H1 (cell line): ENCODE measurements at regions not wholly inside any gene's neighbourhood (a gene's known extent, or its start where the extent isn't known, plus 50 kb on each side); places are given as distances from the start of the nearest gene placed in this dataset.

ENCODE experiments used
- CBX5 ChIP-seq: fragments of 300-800, 300-1000 bp; sonication (generic); IDR thresholded peaks from 2 replicates; pipeline ENCODE4 v1.7.1; 2016; ENCODE audit warnings: antibody characterized with exemption, low read length, low read depth
- GABPA ChIP-seq: IDR thresholded peaks from 2 replicates; pipeline ENCODE4 v1.6.1; 2011; ENCODE audit warnings: mild to moderate bottlenecking, low read length, moderate library complexity, borderline replicate concordance; ENCODE audit not compliant: insufficient read depth
- GTF2F1 ChIP-seq: IDR thresholded peaks from 2 replicates; pipeline ENCODE4 v1.6.1; 2012; ENCODE audit warnings: low read depth, low read length, improper control_type of control experiment, borderline replicate concordance
- RXRA ChIP-seq: IDR thresholded peaks from 2 replicates; pipeline ENCODE4 v1.6.1; 2011; ENCODE audit warnings: low read depth, mild to moderate bottlenecking, low read length, moderate library complexity; ENCODE audit not compliant: insufficient read depth

GRCh38 chr7:153607354-153607753, 444.8 kb upstream of the DPP6 start (continued):
- TF ChIP-seq RXRA = no peak
- TF ChIP-seq CBX5 = no peak
- no peak for TF ChIP-seq GABPA
- no peak for TF ChIP-seq GTF2F1
